PC-3 (cell line): ENCODE measurements at regions not wholly inside any gene's neighbourhood (a gene's known extent, or its start where the extent isn't known, plus 50 kb on each side); places are given as distances from the start of the nearest gene placed in this dataset.

Source experiments
- CTCF ChIP-seq: fragments of 300-600 bp; sonication (generic); conservative IDR thresholded peaks from 2 replicates; pipeline ENCODE4 v1.5.1; 2017; ENCODE audit warnings: antibody characterized with exemption, low read depth, mild to moderate bottlenecking, low read length
- EZH2 ChIP-seq: fragments of 300-600 bp; sonication (generic); IDR thresholded peaks from one replicate; pipeline ENCODE4 v1.6.1; 2017; ENCODE audit warnings: antibody characterized with exemption, mild to moderate bottlenecking, low read length; ENCODE audit not compliant: unreplicated experiment
- EZH2phosphoT487 ChIP-seq: fragments of 300-600 bp; sonication (generic); IDR thresholded peaks from 2 replicates; pipeline ENCODE4 v1.6.1; 2018; ENCODE audit warnings: mild to moderate bottlenecking, antibody characterized with exemption, low read length, borderline replicate concordance

DNA sequence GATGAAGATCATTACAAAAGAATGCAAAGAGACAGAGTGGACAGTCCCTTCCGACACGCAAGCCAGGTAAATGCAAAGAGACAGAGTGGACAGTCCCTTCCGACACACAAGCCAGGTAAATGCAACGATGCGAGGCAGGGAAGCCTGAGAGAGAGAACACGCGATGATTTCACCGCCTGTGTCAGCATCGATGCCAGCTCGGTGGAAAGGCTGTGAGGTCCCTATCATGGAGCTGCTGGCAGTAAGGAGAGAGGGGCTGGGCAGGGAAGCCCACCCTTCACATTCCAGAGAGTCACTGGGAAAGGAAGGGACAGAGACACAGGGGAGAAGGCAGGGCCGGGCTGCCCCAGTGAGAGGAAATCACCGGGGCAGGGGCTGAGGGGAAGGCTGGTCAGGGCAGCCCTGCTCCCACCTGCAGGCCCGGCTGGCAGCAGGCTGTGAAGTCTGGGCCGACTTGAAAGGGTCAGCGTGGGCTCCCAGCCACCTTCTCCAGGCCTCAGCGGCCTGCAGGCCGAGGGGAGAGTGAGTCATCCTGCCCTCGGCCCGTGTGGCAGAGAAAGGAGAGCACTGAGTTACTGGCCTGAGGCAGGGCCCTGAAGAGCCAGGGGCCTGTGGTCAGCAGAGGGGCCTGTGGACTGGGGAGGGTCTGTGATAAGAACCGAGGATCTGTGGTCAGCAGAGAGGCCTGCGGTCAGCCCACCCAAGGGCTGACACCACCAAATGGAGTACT lies 80.4 kb downstream of the DACT2 start:
- TF ChIP-seq CTCF (no peak), EZH2 (no peak), EZH2phosphoT487 (no peak)
